Neutrophil (primary cell): ENCODE measurements at regions not wholly inside any gene's neighbourhood (a gene's known extent, or its start where the extent isn't known, plus 50 kb on each side); places are given as distances from the start of the nearest gene placed in this dataset.
A peak's percentile ranks its signal among the peaks of the same experiment; 100 is the strongest.

Experiments
- H3K27ac ChIP-seq: fragments of 200-600 bp; sonication (generic); 2 replicates; pipeline ENCODE4 v1.5.1; 2016; ENCODE audit warnings: mild to moderate bottlenecking, moderate library complexity
- H3K27me3 ChIP-seq: fragments of 200-600 bp; sonication (generic); 2 replicates; pipeline ENCODE4 v1.6.0; 2016; ENCODE audit warnings: mild to moderate bottlenecking
- H3K36me3 ChIP-seq: fragments of 200-600 bp; sonication (generic); 2 replicates; pipeline ENCODE4 v1.5.1; 2017
- H3K4me1 ChIP-seq, 2 experiments: fragments of 200-600 bp in 1 of 2; sonication (generic) in 1 of 2; 1 replicate in 1 of 2; 2 replicates in 1 of 2; pipeline versions ENCODE4 v1.5.1 to v1.6.1; 2013 to 2016; ENCODE audit warnings: low read depth in 1 of 2, low read length in 1 of 2, mild to moderate bottlenecking in 1 of 2, moderate library complexity in 1 of 2; ENCODE audit not compliant: control insufficient read depth in 1 of 2, insufficient read depth in 1 of 2
- H3K4me3 ChIP-seq, 2 experiments: fragments of 200-600 bp in 1 of 2; sonication (generic) in 1 of 2; 1 replicate in 1 of 2; 2 replicates in 1 of 2; pipeline ENCODE4 v1.5.1; 2013 to 2016; ENCODE audit warnings: low read depth in 1 of 2, low read length in 1 of 2, mild to moderate bottlenecking in 1 of 2, moderate library complexity in 1 of 2
- H3K9me3 ChIP-seq: fragments of 200-600 bp; sonication (generic); 2 replicates; pipeline ENCODE4 v1.5.1; 2016
- CTCF ChIP-seq: fragments of 200-600 bp; sonication (generic); IDR thresholded peaks from 2 replicates; pipeline ENCODE4 v1.5.1; 2016; ENCODE audit warnings: antibody characterized with exemption

- no peaks in the 10 kb centered on the region for H3K9me3 ChIP-seq
- no peaks in the 10 kb centered on the region for H3K27me3 ChIP-seq
- peaks cover 4 to 11% of the 10 kb centered on the region in 2 experiments for H3K4me1 ChIP-seq
- H3K36me3 ChIP-seq = no peaks in the 10 kb centered on the region
- no peak for TF ChIP-seq CTCF
- no peak overlapping the region for H3K27ac ChIP-seq
- no peak overlapping the region for H3K4me3 ChIP-seq
These were observed 154.4 kb upstream of the PRLR start for GRCh38 chr5:35384658-35385057.

GRCh38 chr5:35383041-35383440 lies 152.8 kb upstream of the PRLR start:
- Histone ChIP-seq H3K36me3 (no peaks in the 10 kb centered on the region), H3K4me3 (peak overlapping the region in 1 of 2 experiments; percentile 3), H3K9me3 (no peaks in the 10 kb centered on the region), H3K27ac (no peak overlapping the region), H3K4me1 (peaks cover 4 to 11% of the 10 kb centered on the region in 2 experiments), H3K27me3 (no peaks in the 10 kb centered on the region)
- TF ChIP-seq CTCF = no peak

GRCh38 chr5:35377653-35378052 lies 147.4 kb upstream of the PRLR start:
- peaks cover 2% of the 10 kb centered on the region in 2 experiments for H3K4me1 ChIP-seq
- H3K9me3 ChIP-seq = no peaks in the 10 kb centered on the region
- H3K27me3 ChIP-seq = no peaks in the 10 kb centered on the region
- H3K27ac ChIP-seq = no peak overlapping the region
- no peak overlapping the region for H3K4me3 ChIP-seq
- no peaks in the 10 kb centered on the region for H3K36me3 ChIP-seq
- TF ChIP-seq CTCF = no peak

- no peaks in the 10 kb centered on the region for H3K9me3 ChIP-seq
- no peaks in the 10 kb centered on the region for H3K27me3 ChIP-seq
- no peak overlapping the region for H3K4me3 ChIP-seq
- no peaks in the 10 kb centered on the region for H3K4me1 ChIP-seq
- no peaks in the 10 kb centered on the region for H3K36me3 ChIP-seq
- H3K27ac ChIP-seq = no peak overlapping the region
- TF ChIP-seq CTCF = no peak
These were observed 144.3 kb upstream of the PRLR start for GRCh38 chr5:35374584-35374983.

GRCh38 chr5:35373249-35373648 lies 143.0 kb upstream of the PRLR start:
- H3K9me3 ChIP-seq = no peaks in the 10 kb centered on the region
- H3K4me1 ChIP-seq = no peaks in the 10 kb centered on the region
- TF ChIP-seq CTCF = no peak
- H3K27ac ChIP-seq = no peak overlapping the region
- no peak overlapping the region for H3K4me3 ChIP-seq
- H3K27me3 ChIP-seq = no peaks in the 10 kb centered on the region
- H3K36me3 ChIP-seq = no peaks in the 10 kb centered on the region

GRCh38 chr5:35372482-35372881 lies 142.2 kb upstream of the PRLR start:
- Histone ChIP-seq H3K27ac (no peak overlapping the region), H3K4me1 (no peaks in the 10 kb centered on the region), H3K27me3 (no peaks in the 10 kb centered on the region), H3K4me3 (no peak overlapping the region), H3K36me3 (no peaks in the 10 kb centered on the region), H3K9me3 (no peaks in the 10 kb centered on the region)
- TF ChIP-seq CTCF = no peak
